C4-2B (cell line): ENCODE measurements at regions not wholly inside any gene's neighbourhood (a gene's known extent, or its start where the extent isn't known, plus 50 kb on each side); places are given as distances from the start of the nearest gene placed in this dataset.

Experiments used
- H3K27ac ChIP-seq: fragments of 450-650 bp; 2 replicates; pipeline ENCODE4 v1.5.1; 2017
- ZFX ChIP-seq: fragments of 450-650 bp; IDR thresholded peaks from 2 replicates; pipeline ENCODE4 v1.6.1; 2017
- TF ChIP-seq, protein P1 (sequence below): fragments of 450-650 bp; conservative IDR thresholded peaks from 2 replicates; pipeline ENCODE4 v1.5.1; 2017; ENCODE audit warnings: mild to moderate bottlenecking

DNA sequence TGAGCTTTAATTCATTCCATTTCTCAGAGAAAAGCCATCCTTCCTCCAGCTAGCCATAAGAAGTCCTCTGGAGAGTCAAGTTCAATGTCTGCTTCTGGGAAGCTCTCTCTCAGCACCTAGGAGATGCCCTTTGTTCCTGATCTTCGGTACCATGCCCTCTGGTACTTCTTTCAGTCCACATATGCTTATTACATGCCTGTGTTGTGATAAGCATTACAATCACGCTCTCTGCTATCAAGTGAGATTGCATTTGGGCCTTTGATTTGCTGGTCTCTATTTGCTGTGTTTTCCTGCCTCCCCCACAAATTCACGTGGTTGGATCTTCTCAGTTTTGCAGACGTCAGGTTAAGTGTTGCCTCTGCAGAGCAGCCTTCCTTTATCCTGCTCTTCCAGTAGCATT, 178.1 kb downstream of the TOX3 start:
- TF ChIP-seq, protein P1, sequence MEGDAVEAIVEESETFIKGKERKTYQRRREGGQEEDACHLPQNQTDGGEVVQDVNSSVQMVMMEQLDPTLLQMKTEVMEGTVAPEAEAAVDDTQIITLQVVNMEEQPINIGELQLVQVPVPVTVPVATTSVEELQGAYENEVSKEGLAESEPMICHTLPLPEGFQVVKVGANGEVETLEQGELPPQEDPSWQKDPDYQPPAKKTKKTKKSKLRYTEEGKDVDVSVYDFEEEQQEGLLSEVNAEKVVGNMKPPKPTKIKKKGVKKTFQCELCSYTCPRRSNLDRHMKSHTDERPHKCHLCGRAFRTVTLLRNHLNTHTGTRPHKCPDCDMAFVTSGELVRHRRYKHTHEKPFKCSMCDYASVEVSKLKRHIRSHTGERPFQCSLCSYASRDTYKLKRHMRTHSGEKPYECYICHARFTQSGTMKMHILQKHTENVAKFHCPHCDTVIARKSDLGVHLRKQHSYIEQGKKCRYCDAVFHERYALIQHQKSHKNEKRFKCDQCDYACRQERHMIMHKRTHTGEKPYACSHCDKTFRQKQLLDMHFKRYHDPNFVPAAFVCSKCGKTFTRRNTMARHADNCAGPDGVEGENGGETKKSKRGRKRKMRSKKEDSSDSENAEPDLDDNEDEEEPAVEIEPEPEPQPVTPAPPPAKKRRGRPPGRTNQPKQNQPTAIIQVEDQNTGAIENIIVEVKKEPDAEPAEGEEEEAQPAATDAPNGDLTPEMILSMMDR: no peak
- TF ChIP-seq ZFX: no peak
- H3K27ac ChIP-seq: no peak overlapping the region

DNA sequence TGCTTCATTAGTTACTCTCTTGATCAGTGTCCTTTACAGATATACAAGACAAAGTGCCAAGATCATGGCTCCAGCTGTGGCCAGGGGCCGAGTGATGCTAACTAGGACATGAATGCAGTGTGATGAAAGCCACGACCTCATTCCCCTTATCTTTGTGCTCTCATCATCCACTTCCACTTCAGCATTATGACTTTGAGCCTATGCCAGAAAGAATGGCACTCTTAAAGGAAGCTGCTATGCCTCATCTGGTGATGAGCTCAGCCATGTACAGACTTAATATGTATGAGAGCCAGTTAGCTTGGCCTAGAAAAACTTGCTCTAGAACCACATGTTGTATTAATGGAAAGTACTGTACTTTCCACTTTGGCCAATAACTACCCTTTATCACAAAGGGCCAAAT, 179.1 kb downstream of the TOX3 start:
- no peak for TF ChIP-seq ZFX
- TF ChIP-seq, protein P1: no peak

DNA sequence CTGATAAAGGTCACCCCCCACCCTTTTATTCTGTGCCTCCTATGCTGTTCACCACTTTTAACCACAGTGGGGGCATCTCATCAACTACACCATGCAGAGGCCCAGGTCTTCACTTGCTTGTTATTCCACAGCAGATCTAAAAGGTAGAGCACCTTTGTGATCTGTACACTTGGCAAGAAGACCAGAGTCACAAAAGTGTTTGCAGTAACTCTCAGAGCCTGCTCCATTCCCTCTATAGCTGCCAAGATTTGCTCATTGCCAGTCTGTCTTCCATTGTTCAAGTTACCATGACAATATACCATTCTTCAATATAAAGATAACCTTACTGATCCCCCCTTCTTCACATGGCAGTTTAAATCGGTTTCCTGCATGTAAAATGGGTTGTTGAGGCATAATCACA, 180.0 kb downstream of the TOX3 start:
- H3K27ac ChIP-seq: no peak overlapping the region
- no peak for TF ChIP-seq ZFX
- TF ChIP-seq, protein P1: no peak

More for the DNA sequence above, 179.1 kb downstream of the TOX3 start:
- no peak overlapping the region for H3K27ac ChIP-seq

DNA sequence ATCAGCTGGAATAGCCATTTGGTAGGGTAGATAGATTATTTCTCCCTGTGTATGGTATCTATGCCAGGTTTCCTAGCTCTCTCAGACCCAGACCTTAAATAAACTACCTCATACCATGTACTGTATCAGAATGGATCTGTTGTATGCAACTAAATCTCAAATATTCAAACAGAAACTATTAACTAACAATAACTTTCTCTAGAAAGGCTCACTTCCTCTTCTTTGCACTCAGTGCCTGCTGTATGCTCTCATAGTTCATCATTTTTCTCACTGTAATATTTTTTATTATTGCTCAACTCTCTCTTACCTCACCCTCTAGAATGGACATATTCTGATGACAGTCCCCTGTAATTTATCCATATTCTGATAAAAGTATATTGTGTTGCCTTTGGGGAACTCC, 182.4 kb downstream of the TOX3 start:
- TF ChIP-seq ZFX: no peak
- H3K27ac ChIP-seq: no peak overlapping the region

DNA sequence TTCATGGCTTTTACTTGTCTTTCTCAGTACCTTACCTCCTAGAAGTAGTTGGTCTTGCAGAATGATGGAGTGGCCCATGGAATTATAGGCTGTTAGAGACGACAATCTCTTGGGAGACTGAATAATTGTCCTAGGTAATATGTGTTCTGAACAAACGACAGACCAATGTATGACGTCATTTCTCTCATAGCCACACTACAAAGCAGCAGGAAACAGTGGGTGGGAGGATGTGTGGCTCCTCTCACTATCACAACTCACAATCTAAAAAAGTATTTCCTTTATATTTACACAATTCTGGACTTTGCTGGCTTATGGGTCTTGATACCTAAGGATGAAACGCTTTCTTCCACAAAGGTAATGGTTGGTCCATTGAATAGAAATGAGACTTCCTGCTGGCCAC, 183.9 kb downstream of the TOX3 start:
- TF ChIP-seq, protein P1: no peak
- TF ChIP-seq ZFX: no peak

DNA sequence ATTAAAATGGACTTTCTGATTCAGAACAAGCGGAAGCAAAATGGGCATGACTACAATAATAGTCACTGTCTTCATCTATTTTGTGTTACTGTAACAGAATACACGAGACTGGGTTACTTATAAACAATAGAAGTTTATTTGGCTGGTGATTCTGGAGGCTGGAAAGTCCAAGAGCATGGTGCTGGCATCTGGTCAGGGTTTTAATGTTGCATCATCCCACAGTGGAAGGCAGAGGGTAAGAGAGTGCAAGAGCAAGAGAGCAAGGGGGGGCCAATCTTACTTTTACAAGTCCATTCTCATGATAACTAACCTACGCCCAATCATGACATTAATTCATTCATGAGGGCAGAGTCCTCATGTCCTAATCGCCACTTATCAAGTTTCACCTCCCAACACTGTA, 189.2 kb downstream of the TOX3 start:
- no peak overlapping the region for H3K27ac ChIP-seq
- no peak for TF ChIP-seq ZFX
- TF ChIP-seq, protein P1: no peak

More for the DNA sequence above, 183.9 kb downstream of the TOX3 start:
- no peak overlapping the region for H3K27ac ChIP-seq

DNA sequence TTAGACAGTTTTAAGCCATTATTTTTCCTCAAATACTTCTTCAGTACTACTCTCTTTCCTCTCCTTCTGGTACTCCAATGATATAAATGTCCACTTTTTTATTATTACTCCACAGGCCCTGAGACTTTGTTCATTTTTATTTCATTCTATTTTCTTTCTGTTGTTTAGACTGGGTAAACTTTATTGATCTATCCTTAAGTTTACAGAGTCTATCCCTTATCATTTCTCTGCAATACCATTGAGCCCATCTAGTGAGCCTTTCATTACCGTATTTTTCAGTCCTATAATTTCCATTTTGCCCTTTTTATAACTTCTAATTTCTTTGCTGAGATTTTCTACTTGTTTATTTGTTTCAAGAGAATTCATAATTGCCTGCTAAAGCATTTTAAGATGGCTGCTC, 193.7 kb downstream of the TOX3 start:
- no peak overlapping the region for H3K27ac ChIP-seq
- TF ChIP-seq, protein P1: no peak
- TF ChIP-seq ZFX: no peak

DNA sequence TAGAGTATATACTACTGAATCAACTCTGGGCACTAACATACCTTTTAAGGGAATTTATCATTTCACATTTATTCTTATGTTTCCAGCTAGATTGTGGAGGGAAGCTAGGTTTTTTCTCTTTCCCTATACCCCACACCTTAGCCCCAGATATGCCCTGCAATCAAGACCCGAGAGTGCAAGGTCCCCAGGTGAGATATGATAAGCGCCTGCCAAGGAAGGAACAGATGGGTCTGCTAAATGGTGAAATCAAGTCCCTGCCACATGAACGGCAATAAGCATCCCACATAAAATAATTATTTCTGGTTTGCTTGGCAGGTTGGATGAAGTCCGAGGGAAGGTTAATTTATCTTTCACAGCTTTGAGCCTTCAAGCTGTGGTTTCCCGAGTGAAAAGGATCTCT, 195.5 kb downstream of the TOX3 start:
- TF ChIP-seq, protein P1: no peak
- no peak for TF ChIP-seq ZFX

More for the DNA sequence above, 195.5 kb downstream of the TOX3 start:
- H3K27ac ChIP-seq: no peak overlapping the region
